OCI-M2 (cell line): ENCODE measurements at regions not wholly inside any gene's neighbourhood (a gene's known extent, or its start where the extent isn't known, plus 50 kb on each side); places are given as distances from the start of the nearest gene placed in this dataset.

Experiments used
- DNase-seq: peaks from one replicate; lab custom pipeline; 2025; ENCODE audit not compliant: unreplicated experiment; lab: John Stamatoyannopoulos, UW

DNA sequence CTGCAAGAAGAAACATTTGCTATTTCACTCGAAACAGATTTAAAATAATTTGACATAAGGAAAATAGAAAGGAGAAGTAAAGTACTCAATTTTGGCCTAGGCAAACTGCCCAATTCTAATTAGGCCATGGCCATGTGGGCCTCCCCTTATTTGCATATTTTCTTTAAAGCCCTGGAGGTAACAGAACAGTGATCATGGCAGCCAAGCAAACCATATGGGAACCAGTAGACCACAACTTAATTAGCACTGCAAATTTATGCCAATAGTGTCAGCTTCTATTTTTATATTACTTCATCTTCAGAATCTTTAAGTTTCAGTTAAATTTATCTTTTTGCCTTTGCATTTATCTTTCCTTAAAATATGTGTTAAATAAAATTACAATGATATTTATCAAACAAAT, 63.3 kb upstream of the THSD7A start:
- DNase-seq: no peak

DNA sequence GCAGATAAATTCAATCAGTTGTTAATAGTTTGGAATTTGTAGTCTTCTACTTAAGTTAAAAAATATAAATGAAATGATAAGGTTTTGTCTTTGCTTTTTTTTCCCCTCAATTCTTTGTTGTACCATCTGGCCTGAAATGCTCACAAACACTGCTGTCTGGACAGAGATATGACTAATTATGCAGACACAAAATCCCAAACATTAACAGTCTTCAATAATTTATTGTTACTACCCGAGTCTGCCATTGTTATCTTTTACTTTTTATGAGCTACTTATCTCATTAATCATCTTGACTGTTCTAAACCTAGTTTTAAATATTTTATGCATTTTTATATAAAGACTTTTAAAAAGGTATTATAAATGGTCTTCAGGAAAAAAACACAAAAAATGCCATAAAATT, 64.7 kb upstream of the THSD7A start:
- DNase-seq: no peak

DNA sequence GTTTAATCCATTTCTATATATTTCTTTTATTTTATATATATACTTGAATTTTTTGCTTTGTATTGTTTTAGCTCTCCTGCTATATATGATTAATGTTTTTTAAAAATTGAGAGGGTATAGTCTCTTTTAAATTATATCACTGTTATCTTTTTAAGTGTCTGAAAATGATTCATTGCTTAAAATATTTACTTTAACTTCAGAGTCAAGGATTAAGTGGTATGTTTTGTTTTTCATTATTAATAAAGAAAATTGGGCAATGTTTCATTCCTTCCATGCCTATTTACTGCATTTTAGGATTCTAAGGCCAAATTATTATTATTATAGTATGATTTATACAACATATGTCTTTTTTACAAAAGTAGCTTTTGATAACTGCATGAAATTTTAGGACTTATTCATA, 67.2 kb upstream of the THSD7A start:
- DNase-seq: no peak

DNA sequence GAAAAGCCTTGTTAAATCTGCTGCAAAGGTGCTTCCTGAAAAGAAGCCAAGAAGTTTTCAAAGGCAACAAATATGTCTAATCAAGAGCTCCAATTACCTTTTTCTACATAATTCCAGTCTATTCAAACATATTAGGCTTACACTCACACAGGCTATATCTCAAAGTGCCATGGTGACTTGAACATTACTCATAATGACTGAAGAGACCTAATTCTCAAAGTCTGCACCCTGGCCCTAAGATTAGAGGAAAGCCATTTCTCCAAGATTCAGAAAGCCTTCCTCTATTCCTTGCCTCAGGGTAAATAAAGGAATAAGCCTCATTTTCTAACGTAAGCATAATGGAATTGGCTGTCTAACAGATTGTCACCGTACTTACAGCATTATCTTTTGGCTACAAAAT, 78.3 kb upstream of the THSD7A start:
- DNase-seq: no peak

DNA sequence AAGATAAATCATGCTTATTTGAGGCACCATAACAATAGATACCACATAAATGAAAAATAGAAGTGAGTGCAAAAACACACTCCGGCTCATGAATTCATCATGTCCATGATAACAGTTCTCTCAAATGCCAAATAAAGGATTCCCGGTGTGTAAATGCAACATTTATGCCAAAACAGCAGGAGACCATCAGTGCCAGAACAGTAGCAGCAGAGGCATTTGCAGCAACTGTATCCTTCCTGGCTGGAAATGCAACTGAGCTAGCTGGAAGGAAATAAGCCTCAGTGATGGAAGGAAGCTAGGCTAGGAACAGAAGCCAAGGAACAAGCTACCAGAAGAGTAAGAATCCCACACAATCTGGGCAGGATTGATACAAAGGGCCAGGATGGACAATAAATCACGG, 79.9 kb upstream of the THSD7A start:
- no peak for DNase-seq

DNA sequence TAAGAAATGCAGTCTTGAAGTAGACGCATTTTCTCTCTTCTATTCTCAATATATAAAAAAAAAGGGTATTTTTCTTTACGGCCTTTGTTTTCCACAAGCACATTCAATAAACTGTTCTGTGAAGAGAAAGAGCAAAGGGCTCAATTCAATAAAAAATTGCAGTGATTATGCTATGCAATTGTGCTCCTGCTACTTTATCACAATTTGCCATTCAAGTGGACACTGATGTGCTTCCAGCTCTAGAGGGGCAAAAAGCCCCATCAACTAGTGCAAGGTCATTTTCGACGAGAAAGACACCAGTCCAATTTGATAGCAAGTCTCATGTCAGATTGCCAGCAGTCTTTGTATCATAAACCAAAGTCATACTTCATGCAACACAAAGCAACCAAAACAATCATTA, 82.6 kb upstream of the THSD7A start:
- no peak for DNase-seq

DNA sequence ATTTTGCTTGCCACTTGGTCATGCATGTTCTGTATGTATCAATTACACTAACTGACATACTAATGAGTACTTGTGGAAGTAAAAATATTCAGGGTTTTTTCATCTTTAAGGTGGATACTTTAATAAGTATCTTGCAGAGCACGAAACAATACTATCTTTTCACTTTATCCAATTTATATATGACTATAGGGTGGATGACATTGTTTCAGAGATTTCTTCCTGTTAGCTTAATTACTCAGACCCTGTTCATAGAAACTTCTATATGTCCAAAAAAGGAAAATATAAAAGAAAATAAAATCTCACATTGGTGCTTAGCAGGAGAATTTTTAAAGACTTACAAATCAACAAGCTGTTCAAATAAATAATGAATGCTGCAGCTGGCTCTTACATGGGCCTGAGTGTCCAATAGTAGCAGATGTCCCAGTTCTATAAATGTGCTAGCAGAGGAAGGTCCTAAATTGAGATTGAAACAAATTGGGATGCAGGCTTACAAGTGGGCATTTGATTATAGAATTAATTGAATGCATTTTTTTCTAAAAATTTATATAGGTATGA, 91.5 kb upstream of the THSD7A start:
- DNase-seq: no peak

DNA sequence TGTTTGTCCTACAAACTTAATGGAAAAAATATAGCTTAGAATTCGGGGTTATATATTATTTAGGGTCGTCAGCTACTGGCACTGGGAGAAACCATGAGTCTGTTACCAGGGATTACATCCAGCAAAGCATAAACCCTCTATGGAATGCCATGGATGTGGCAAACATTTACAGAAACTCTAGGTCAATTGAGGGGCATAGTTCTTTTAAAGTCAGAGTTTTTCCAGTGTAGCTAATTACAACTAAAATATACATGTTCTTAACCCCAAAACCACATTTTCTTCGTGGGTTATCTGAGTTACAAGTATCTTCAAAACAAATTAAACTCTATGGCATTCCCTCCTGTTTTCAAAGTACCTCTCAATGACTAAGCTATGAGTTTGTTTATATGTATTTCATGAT, 99.3 kb upstream of the THSD7A start:
- no peak for DNase-seq

DNA sequence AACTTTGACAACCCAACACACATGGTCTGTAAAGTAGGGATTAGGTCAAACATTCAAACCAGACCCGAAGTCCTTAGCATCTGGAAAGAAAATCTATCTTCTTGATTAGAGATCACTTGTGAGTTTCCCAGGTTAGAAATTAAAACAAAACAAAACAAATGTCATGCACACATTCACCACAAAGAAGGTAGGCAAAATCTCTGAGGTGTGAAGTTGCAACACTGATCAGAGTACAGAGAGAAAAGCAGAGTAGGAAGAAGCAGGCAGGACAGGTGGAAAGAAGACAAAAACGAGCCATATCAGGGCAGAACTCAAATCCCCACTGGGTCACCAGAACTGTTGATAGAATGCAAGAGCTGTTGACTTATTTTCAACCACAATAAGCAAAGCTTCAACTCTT, 102.8 kb upstream of the THSD7A start:
- DNase-seq: no peak

DNA sequence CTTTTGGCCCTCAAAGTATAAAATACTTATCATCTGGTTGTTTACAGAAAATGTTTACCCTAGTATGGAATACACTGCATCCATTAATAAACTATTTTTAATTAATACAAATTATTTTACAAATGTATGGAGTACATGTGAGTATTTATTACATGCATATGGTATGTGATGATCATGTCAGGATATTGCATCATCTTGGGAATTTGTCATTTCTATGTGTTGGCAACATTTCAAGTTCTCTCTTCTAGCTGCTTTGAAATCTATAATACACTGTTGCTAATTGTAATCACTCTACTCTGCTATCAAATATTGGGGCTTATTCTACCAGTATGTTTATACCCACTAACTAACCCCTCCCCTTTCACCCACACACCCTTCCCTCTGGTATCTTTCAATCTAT, 103.9 kb upstream of the THSD7A start:
- DNase-seq: no peak

DNA sequence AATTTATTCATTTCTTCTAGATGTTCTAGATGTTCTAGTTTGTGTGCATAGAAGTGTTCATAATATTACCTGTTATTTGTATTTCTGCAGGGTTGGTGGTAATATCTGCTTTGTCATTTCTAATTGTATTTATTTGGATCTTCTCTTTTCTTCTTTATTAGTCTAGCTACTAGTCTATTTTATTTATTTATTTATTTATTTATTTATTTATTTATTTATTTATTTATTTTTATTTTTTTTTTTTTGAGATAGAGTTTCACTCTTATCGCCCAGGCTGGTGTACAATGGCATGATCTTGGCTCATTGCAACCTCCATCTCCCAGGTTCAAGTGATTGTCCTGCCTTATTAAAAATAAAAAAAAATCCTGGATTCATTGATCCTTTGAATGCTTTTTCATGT, 114.8 kb upstream of the THSD7A start:
- DNase-seq: no peak

DNA sequence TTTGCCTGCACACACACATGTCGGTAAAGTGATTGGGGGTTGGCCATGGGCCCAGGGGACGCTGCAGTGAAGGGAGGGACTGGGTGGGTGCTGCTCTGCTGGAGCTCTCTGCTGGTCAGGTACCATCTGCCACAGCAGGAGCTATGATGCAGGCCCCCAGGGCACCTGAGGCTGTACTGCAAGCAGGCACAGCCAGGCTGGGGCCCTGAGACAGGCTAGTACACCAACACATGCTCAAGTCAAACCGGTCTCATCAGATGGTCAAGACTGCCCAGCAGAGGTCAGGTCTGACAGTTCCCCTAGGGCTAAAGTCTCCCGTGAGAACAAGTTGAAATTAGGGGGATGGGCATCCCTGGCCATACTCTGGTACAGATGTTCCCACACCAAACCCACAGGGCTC, 118.3 kb upstream of the THSD7A start:
- DNase-seq: no peak

DNA sequence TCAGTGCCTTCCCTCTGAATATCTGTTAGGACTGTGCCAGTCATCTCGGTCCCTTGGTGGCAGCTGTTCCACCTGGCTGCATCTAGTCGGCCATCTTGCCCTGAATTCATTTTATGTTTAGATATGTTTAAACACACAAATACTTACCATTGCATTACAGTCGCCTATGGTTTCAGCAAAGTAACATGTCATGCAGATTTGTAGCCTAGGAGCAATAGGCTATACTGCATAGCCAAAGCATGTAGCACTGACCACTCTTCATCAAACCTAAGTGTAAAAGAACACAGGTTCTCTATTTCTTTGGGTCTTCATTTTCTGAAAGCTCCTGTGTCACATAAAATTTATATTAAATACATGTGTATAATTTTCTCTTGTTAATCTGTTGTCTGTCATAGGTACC, 118.9 kb upstream of the THSD7A start:
- DNase-seq: no peak

DNA sequence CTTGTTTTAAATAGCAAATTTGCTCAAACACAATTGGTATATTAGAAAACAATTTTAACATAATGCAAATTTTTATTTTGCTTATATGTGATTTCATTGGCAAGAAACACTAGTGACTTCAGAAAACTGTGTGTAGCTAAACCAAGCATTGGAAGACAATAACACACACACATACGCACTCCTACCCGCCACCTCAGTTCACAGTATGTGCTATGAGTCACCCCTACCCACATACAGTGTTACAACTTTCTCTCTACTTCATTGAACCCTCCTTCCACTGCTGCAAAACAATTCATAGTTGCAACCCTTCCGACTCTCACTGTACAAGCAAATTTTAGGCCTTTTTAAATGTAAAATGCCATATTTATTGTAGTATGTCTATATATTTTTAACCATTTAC, 119.9 kb upstream of the THSD7A start:
- DNase-seq: no peak

DNA sequence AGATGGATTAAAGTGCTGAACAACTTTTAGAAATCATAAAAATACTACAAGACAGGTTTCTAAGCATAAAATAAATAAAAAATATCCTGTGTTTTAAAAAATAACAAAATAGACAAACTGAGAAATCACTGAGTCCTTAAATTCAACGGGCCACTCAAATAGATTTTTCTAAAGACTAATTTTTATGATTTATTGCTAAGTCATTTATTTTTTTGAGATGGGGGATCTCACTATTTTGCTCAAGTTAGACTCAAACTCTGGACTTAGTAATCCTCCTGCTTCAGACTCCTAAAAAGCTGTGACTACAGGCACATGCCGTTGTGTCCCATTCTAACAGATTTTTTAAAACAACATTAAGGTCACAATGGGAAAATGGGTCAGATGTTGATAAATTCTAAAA, 121.0 kb upstream of the THSD7A start:
- DNase-seq: no peak

DNA sequence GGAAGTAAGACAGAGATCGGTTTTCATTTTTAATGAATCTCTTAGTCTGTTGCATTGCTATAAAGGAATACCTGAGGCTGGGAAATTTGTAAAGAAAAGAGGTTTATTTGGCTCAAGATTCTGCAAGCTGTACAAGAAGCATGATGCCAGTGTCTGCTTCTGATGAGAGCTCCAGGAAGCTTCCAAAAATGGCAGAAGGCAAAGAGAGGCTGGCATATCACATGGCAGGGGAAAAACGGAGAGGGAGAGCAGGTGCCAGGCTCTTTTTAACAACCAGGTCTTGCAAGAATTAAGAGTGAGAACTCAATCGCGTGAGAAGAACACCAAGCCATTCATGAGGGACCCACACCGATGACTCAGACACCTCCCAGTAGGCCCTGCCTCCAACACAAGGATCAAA, 125.0 kb upstream of the THSD7A start:
- DNase-seq: no peak

DNA sequence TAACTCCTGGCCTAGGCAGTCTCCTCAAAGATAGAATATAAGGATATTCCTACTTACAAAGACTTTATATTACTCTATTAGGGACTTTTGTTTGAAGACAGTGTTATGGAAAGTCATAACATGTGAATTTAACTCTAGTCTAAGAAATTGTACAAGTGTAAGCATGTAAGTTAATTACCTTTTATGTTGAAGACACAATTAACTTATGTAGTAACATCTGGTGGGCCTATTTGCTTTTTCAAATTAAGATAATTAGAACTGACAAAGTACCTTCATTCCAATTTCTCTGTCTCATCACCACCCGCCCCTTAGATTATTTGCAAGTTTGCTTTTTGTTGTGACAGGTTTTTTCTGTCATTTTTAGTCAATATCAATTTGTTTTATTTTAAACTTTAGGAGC, 126.0 kb upstream of the THSD7A start:
- no peak for DNase-seq

DNA sequence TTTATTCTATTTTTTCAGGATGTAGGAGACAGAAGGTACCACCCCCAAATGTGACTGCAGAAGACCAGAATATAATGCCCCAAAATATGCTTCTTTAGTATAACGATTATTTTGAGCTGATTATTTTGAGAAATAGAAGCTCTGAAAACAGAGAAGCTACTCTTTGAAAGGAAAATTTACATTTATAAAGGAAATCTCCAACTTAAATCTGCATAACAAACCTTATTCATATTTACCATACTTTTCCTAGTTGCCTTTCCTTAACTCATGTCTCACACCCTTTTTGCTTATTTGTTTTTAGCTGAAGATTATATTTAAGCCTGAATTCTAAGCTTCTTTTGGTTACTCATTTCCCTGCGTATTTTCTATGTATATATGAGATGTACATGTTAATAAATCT, 127.1 kb upstream of the THSD7A start:
- no peak for DNase-seq

DNA sequence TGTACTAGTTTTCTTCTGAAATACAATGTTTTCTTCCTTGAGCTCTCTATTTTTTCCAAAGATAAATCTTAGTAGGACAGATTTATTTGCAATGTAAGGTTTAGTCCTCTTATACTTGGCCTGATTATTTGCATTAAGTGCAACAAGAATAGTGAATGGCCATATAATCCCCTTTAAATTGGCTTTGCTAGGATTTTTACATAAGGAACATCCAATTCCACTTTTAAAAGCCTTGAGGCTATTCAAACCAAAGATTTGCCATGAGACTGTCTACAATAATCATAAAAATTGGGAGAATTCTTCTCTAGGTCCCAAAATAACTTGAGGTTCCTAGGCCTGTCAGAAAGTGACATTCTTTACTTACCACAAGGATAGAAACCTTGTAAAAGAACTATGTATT, 128.6 kb upstream of the THSD7A start:
- DNase-seq: no peak

DNA sequence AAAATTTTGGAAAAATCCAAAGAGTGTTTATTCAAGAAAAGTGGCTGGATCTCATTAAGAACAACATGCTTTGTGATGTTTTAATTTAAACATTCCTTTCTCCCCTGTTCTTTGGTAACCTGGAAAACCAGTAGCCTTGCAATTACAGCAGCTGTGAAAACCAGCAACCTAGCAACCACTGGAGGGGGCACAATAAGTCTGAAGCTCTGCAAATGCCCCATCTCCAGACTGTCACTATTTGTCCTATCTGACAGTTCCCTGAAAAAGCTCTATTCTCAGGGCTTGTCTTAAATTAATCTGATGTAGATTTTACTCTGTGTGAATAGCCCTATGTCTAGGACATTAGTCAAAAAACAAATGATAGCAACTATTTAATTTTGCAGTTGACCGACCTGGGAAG, 137.6 kb upstream of the THSD7A start:
- DNase-seq: no peak

DNA sequence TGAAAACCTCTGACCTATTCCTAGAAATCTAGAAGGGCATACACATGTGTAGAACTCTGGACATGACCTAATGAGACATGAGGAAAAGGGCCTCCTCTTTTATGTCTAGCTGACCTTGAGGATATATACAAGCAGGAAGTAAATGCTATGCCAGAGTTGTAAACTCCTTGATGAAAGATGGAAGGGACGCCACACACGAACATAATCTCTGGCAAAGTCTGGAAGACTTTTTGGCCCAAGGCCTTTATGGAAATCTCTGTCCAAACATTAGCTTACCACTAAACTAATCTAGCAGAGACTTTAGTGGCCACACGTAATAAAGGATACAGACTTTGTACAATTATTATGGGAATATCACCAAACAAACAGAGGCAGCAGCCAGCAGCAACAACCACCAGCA, 138.1 kb upstream of the THSD7A start:
- no peak for DNase-seq

DNA sequence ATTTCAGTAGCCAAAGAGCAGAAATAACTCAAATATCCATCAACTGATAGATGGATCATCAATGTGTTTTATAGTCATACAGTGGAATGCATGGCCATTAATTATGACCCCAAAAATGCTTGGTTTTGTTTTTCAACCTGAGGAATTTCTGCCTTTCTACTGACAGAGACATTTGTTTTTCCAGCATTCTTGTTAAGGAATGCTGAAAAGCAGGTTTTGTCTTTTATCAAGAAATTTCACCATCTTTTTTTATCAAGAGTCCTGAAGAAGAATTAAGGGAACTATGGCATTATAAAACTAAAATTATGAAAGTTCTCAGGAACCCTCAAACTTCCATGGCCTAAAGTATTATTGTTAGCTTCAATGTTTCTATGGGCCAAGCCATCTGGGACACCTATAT, 153.4 kb upstream of the THSD7A start:
- DNase-seq: no peak

DNA sequence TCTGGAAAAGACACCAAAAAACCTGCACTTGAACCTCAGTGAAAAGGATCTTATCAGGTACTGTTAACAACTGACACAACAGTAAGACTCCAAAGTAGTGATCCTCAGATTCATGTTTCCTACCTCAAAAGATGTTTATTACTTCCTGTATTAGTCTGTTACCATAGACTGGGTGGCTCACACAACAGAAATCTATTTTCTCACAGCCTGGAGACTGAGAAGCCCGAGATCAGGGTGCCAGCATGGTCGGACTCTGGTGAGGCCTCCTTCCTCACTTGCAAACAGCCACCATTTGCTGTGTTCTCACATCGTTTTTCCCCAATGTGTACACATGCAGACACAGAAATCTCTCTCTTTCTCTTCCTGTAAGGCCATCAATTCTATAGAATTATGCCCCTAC, 154.0 kb upstream of the THSD7A start:
- no peak for DNase-seq

DNA sequence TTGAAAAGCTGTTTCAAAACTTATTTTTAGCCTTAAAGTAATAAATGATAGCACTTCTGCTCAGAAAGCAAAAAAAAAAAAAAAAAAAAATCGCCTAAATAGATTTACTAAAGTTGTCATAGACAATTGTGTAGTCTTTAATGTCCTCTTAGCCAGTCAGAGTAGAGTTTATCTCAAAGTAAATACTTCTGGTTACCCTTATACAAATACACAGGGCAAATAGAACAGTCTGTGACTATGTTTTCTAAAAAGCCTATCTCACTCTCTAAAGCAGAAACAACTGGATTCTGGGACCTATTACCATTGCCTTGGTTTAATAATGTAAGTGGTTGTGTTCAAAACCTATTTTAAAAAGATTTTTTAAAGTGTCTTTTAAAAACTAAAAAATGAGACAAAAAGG, 156.2 kb upstream of the THSD7A start:
- no peak for DNase-seq
